ENCODE measurements at regions not wholly inside any gene's neighbourhood (a gene's known extent, or its start where the extent isn't known, plus 50 kb on each side); places are given as distances from the start of the nearest gene placed in this dataset.

DNA sequence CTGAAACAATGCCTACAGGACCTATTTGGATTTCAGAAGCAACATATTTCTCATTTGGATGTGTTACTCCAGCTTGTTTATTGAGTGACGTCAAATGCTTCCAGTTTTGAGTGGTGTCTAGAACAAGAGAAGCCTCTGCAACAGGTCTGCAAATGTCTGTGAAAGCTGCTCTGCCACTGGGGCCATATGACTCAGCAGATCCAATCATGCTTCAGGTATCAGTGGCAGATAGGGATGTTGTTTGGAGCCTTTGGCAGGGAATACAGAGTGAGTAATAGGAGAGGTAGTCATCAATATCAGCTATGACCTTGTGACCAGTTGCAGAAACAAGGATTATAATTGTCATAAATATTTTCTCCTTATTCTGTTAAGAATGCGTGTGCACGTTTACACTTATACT is 141.1 kb upstream of the ZXDA start:
- no peak for TF ChIP-seq MYC (IDR thresholded peaks at IDR 0.05; ENCODE audit: low read depth, low read length)
- TF ChIP-seq, protein P1, sequence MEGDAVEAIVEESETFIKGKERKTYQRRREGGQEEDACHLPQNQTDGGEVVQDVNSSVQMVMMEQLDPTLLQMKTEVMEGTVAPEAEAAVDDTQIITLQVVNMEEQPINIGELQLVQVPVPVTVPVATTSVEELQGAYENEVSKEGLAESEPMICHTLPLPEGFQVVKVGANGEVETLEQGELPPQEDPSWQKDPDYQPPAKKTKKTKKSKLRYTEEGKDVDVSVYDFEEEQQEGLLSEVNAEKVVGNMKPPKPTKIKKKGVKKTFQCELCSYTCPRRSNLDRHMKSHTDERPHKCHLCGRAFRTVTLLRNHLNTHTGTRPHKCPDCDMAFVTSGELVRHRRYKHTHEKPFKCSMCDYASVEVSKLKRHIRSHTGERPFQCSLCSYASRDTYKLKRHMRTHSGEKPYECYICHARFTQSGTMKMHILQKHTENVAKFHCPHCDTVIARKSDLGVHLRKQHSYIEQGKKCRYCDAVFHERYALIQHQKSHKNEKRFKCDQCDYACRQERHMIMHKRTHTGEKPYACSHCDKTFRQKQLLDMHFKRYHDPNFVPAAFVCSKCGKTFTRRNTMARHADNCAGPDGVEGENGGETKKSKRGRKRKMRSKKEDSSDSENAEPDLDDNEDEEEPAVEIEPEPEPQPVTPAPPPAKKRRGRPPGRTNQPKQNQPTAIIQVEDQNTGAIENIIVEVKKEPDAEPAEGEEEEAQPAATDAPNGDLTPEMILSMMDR (IDR thresholded peaks at IDR 0.05; ENCODE audit: low read depth, low read length): no peak
- TF ChIP-seq POLR2A (IDR thresholded peaks at IDR 0.05; ENCODE audit: extremely low read depth, insufficient read length): no peak
- no peak for DNase-seq (ENCODE audit: low read depth)
- no peak overlapping the region for H3K4me3 ChIP-seq (ENCODE audit: low read depth, low read length)

DNA sequence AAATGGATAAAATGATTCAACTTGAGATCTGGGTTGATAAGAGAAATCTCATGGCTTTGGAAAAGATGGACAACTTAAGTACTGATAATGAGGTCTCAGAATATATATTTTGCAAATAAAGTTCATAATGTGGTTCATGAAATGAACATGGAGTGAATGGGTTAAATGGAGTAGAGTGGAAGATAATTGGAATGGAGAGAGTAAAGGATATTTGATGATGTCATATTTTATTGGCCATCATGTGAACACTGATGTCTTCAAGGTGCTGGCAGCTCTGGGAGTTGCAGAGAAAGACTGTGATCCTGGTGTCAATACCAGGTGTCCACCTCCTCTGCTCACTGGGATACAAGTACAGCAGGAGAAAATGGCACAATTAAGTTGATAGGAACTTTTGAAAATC is 133.9 kb upstream of the ZXDA start:
- no peak overlapping the region for H3K4me3 ChIP-seq (ENCODE audit: low read depth, low read length)
- TF ChIP-seq MYC (IDR thresholded peaks at IDR 0.05; ENCODE audit: low read depth, low read length) (no peak), POLR2A (IDR thresholded peaks at IDR 0.05; ENCODE audit: extremely low read depth, insufficient read length) (no peak)
- TF ChIP-seq, protein P2, sequence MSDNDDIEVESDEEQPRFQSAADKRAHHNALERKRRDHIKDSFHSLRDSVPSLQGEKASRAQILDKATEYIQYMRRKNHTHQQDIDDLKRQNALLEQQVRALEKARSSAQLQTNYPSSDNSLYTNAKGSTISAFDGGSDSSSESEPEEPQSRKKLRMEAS (IDR thresholded peaks at IDR 0.05; ENCODE audit: low read depth, low read length): no peak
- TF ChIP-seq, protein P1 (IDR thresholded peaks at IDR 0.05; ENCODE audit: low read depth, low read length): no peak
- no peak for DNase-seq (ENCODE audit: low read depth)

DNA sequence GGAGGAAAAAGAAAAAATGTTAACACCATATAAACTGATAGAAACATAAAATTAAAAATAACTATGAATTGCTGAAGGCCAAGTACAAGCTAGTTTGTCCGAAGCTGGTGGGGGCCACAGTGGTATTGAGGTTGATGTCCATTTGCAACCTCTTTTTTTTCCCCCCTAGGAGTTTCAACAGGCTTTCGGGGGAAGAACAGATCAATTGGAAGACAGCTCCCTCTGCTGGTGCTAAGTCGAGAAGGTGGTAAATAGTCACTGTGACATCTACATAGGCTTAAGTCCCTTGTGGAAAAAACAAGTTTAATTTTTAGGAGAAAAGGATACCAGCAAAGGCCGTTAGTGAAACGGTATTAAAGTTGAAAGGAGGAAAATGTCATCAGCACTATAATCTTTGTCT is 115.7 kb upstream of the ZXDA start:
- TF ChIP-seq, protein P2 (IDR thresholded peaks at IDR 0.05; ENCODE audit: low read depth, low read length): no peak
- TF ChIP-seq, protein P1 (IDR thresholded peaks at IDR 0.05; ENCODE audit: low read depth, low read length): peak; percentile 65
- DNase-seq (ENCODE audit: low read depth): peak; percentile 53

DNA sequence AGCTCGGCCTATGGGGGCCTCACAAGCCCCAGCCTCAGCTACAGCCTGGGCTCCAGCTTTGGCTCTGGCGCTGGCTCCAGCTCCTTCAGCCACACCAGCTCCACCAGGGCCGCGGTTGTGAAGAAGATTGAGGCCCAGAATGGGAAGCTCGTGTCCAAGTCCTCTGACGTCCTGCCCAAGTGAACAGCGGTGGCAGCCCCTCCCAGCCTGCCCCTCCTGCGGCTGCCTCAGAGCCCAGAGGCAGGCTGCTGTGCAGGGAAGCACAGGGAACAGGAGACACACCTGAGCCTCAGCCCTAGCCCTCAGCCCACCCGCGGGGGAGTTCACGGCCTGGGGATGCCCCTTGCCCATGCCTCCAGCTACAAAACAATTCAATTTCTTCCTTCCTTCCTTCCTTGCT is 75.7 kb upstream of the ZXDA start:
- no peak overlapping the region for H3K4me3 ChIP-seq (ENCODE audit: low read depth, low read length)
- TF ChIP-seq POLR2A (IDR thresholded peaks at IDR 0.05; ENCODE audit: extremely low read depth, insufficient read length): no peak
- TF ChIP-seq MYC (IDR thresholded peaks at IDR 0.05; ENCODE audit: low read depth, low read length): no peak
- TF ChIP-seq, protein P1 (IDR thresholded peaks at IDR 0.05; ENCODE audit: low read depth, low read length): no peak
- TF ChIP-seq, protein P2 (IDR thresholded peaks at IDR 0.05; ENCODE audit: low read depth, low read length): no peak
- no peak for DNase-seq (ENCODE audit: low read depth)

More for the DNA sequence above, 115.7 kb upstream of the ZXDA start:
- H3K4me3 ChIP-seq (ENCODE audit: low read depth, low read length): no peak overlapping the region

DNA sequence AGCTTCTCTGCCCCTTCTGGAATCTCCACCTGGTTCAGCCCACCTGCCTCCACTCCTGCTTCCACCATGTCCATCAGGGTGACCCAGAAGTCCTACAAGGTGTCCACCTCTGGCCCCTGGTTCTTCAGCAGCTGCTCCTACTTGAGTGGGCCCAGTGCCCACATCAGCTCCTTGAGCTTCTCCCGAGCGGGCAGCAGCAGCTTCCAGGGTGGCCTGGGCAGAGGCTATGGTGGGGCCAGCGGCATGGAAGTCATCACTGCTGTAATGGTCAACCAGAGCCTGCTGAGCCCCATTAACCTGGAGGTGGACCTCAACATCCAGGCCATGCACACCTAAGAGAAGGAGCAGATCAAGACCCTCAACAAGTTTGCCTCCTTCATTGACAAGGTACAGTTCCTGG is 74.4 kb upstream of the ZXDA start:
- no peak for DNase-seq (ENCODE audit: low read depth)
- no peak overlapping the region for H3K4me3 ChIP-seq (ENCODE audit: low read depth, low read length)
- TF ChIP-seq, protein P1 (IDR thresholded peaks at IDR 0.05; ENCODE audit: low read depth, low read length): no peak
- TF ChIP-seq POLR2A (IDR thresholded peaks at IDR 0.05; ENCODE audit: extremely low read depth, insufficient read length) (no peak), MYC (IDR thresholded peaks at IDR 0.05; ENCODE audit: low read depth, low read length) (no peak)
- TF ChIP-seq, protein P2 (IDR thresholded peaks at IDR 0.05; ENCODE audit: low read depth, low read length): no peak

DNA sequence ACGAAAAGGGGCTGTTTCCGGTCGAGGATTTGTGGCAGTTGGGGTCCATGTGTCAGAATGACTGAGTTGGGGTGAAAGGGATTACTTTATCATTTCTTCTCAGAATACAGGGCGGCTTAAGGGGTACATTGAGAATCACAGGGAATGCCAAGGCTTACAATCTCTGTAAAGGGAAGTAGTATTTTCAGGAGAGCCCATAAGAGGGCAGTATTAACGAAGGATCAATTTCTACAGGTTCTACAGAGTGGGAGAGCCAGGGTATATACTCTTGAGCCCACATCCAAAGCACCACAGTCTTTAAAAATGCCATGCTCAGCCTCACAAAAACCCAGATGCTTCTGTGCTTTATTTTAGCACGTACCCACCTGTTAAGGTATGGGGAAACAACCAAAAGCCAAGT is 67.7 kb upstream of the ZXDA start:
- peak; percentile 17 for DNase-seq (ENCODE audit: low read depth)
- TF ChIP-seq MYC (IDR thresholded peaks at IDR 0.05; ENCODE audit: low read depth, low read length): no peak
- TF ChIP-seq, protein P2 (IDR thresholded peaks at IDR 0.05; ENCODE audit: low read depth, low read length): no peak
- TF ChIP-seq, protein P1 (IDR thresholded peaks at IDR 0.05; ENCODE audit: low read depth, low read length): no peak
- TF ChIP-seq POLR2A (IDR thresholded peaks at IDR 0.05; ENCODE audit: extremely low read depth, insufficient read length): no peak
- no peak overlapping the region for H3K4me3 ChIP-seq (ENCODE audit: low read depth, low read length)
